HL-60 (cell line): ENCODE measurements at regions not wholly inside any gene's neighbourhood (a gene's known extent, or its start where the extent isn't known, plus 50 kb on each side); places are given as distances from the start of the nearest gene placed in this dataset.

Source experiments
- DNase-seq, 2 experiments: peaks; one replicate each; pipeline ENCODE4 v3.0.0-alpha.2; 2010 to 2020; ENCODE audit warnings: low read depth in 1 of 2, low spot score in 1 of 2
- H3K27ac ChIP-seq: fragments of 250-450 bp; sonication (Bioruptor Pico); replicated peaks from 2 replicates; pipeline ENCODE4 v1.5.1; 2020; ENCODE audit warnings: mild to moderate bottlenecking, moderate library complexity
- H3K27me3 ChIP-seq: fragments of 250-450 bp; sonication (Bioruptor Pico); 2 replicates; pipeline ENCODE4 v1.5.1; 2021; ENCODE audit warnings: mild to moderate bottlenecking, moderate library complexity; ENCODE audit not compliant: insufficient read depth, poor library complexity, severe bottlenecking
- H3K4me3 ChIP-seq: replicated peaks from 2 replicates; pipeline ENCODE4 v1.5.1; 2011; ENCODE audit warnings: mild to moderate bottlenecking, control low read depth, low read length; ENCODE audit not compliant: insufficient read depth
- GABPA ChIP-seq: IDR thresholded peaks from 2 replicates; pipeline ENCODE4 v1.6.1; 2012; ENCODE audit warnings: low read depth
- POLR2AphosphoS5 ChIP-seq: IDR thresholded peaks from 2 replicates; pipeline ENCODE4 v1.6.1; 2012; ENCODE audit warnings: low read depth
- SPI1 ChIP-seq: IDR thresholded peaks from 2 replicates; pipeline ENCODE4 v1.6.1; 2012; ENCODE audit warnings: low read depth, mild to moderate bottlenecking, borderline replicate concordance
- TF ChIP-seq, protein P1 (sequence below): IDR thresholded peaks from 2 replicates; pipeline ENCODE4 v1.6.1; 2012; ENCODE audit warnings: low read depth; ENCODE audit not compliant: insufficient replicate concordance
- TF ChIP-seq, protein P2 (sequence below): IDR thresholded peaks from one replicate; pipeline ENCODE4 v1.5.1; 2011; ENCODE audit warnings: low read length, control low read depth, inconsistent platforms; ENCODE audit not compliant: insufficient read depth

DNA sequence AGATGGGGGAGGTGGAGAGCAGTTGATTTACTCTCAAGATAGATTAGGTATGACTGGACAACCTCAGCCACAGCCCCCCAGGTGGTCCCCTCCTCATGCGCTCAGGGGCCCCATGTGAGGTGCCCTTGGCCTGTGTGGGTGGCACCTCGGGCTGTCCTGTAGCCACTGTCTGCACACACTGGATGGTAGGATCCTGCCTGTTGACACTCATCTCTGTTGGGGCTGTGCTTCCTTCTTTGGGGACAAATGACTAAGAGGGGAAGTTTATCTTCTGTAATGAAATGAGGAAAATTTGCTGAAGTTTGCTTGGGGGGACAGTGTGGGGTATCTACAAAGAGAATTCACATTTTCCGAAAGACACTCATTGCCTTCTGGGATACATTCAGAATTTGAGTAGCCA lies 53.6 kb upstream of the ANTXRL start:
- DNase-seq = no peak
- Histone ChIP-seq H3K4me3 (no peak overlapping the region), H3K27ac (no peak overlapping the region)

DNA sequence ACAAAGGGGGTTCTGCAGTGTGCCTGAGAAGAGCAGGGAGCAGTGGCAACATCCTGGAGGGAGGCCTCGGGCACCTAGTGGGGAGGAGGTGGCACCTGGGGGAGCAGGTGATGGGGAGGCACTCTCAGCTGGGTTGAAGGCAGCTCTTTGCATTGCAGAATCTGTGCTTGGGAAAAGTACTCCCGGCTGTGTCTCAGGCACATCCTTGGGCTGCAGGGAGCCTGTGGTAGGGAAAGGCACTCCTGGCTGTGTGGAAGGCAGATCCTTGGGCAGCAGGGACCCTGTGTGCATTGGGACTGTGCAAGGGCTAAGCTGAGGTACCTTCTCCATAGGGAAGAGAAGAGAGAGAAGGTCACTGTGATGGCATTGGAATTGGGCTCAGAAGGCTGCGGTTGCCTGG lies 52.8 kb upstream of the ANTXRL start:
- H3K4me3 ChIP-seq = no peak overlapping the region
- DNase-seq = no peak
- no peaks in the 10 kb centered on the region for H3K27me3 ChIP-seq
- no peak overlapping the region for H3K27ac ChIP-seq
- TF ChIP-seq SPI1 = no peak
- TF ChIP-seq, protein P1, sequence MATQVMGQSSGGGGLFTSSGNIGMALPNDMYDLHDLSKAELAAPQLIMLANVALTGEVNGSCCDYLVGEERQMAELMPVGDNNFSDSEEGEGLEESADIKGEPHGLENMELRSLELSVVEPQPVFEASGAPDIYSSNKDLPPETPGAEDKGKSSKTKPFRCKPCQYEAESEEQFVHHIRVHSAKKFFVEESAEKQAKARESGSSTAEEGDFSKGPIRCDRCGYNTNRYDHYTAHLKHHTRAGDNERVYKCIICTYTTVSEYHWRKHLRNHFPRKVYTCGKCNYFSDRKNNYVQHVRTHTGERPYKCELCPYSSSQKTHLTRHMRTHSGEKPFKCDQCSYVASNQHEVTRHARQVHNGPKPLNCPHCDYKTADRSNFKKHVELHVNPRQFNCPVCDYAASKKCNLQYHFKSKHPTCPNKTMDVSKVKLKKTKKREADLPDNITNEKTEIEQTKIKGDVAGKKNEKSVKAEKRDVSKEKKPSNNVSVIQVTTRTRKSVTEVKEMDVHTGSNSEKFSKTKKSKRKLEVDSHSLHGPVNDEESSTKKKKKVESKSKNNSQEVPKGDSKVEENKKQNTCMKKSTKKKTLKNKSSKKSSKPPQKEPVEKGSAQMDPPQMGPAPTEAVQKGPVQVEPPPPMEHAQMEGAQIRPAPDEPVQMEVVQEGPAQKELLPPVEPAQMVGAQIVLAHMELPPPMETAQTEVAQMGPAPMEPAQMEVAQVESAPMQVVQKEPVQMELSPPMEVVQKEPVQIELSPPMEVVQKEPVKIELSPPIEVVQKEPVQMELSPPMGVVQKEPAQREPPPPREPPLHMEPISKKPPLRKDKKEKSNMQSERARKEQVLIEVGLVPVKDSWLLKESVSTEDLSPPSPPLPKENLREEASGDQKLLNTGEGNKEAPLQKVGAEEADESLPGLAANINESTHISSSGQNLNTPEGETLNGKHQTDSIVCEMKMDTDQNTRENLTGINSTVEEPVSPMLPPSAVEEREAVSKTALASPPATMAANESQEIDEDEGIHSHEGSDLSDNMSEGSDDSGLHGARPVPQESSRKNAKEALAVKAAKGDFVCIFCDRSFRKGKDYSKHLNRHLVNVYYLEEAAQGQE = no peak
- TF ChIP-seq, protein P2, sequence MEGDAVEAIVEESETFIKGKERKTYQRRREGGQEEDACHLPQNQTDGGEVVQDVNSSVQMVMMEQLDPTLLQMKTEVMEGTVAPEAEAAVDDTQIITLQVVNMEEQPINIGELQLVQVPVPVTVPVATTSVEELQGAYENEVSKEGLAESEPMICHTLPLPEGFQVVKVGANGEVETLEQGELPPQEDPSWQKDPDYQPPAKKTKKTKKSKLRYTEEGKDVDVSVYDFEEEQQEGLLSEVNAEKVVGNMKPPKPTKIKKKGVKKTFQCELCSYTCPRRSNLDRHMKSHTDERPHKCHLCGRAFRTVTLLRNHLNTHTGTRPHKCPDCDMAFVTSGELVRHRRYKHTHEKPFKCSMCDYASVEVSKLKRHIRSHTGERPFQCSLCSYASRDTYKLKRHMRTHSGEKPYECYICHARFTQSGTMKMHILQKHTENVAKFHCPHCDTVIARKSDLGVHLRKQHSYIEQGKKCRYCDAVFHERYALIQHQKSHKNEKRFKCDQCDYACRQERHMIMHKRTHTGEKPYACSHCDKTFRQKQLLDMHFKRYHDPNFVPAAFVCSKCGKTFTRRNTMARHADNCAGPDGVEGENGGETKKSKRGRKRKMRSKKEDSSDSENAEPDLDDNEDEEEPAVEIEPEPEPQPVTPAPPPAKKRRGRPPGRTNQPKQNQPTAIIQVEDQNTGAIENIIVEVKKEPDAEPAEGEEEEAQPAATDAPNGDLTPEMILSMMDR = no peak
- TF ChIP-seq POLR2AphosphoS5 = no peak
- TF ChIP-seq GABPA = no peak

More for the DNA sequence above, 53.6 kb upstream of the ANTXRL start:
- no peaks in the 10 kb centered on the region for H3K27me3 ChIP-seq
- no peak for TF ChIP-seq POLR2AphosphoS5
- TF ChIP-seq, protein P1 = no peak
- no peak for TF ChIP-seq GABPA
- TF ChIP-seq, protein P2 = no peak
- no peak for TF ChIP-seq SPI1

DNA sequence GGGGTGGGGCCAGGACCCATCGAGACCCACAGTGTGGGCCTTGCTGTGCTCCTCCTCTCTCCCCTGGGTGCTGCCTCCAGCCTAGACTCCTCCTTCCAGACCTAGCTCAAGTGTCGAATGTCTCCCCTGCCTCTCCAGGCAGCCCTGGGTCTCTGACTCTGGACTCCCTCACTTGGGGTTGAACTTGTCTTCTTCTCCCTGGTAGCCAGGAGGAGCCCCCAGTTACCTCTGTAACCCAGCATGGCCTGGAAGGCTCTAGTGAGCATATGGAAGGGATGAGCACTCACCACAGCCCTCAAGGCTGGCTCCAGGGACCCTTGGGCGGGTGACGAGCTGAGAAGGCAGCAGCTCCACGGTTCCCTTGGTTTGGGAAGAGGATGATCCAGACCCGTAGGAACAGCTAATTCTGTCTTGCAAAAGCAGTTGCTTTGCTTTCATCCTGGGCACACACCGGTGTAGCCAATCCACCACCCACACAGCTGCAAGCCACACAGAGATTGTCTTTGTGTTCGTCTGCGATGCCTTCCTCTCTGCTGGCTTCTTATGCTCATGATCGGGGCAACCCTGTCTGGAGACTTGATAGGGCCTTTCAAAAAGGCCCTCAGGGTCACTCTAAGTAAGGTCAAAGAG lies 52.3 kb upstream of the ANTXRL start:
- H3K27me3 ChIP-seq = no peaks in the 10 kb centered on the region
- DNase-seq = no peak
- H3K27ac ChIP-seq = no peak overlapping the region
- H3K4me3 ChIP-seq = no peak overlapping the region
- no peak for TF ChIP-seq SPI1
- TF ChIP-seq POLR2AphosphoS5 = no peak
- TF ChIP-seq GABPA = no peak
- TF ChIP-seq, protein P2 = no peak
- TF ChIP-seq, protein P1 = no peak
